ENCODE measurements at regions not wholly inside any gene's neighbourhood (a gene's known extent, or its start where the extent isn't known, plus 50 kb on each side); places are given as distances from the start of the nearest gene placed in this dataset.

- DNase-seq (ENCODE audit: low read depth), result no peak
These were observed 225.0 kb downstream of the CYP26B1 start for GRCh38 chr2:71922499-71923142.

- no peak for DNase-seq (ENCODE audit: low read depth)
These were observed 225.6 kb downstream of the CYP26B1 start for GRCh38 chr2:71922091-71922490.

GRCh38 chr2:71920819-71921218 is 226.8 kb downstream of the CYP26B1 start:
- peak; percentile 25 for DNase-seq (ENCODE audit: low read depth)

- peak; percentile 34 for DNase-seq (ENCODE audit: low read depth)
These were observed 228.0 kb downstream of the CYP26B1 start for GRCh38 chr2:71919708-71920107.

- no peak for DNase-seq (ENCODE audit: low read depth)
These were observed 237.4 kb downstream of the CYP26B1 start for GRCh38 chr2:71910277-71910676.

- DNase-seq (ENCODE audit: low read depth), result no peak
These were observed 238.9 kb downstream of the CYP26B1 start for GRCh38 chr2:71908798-71909197.

- peak; percentile 37 for DNase-seq (ENCODE audit: low read depth)
These were observed 240.2 kb downstream of the CYP26B1 start for GRCh38 chr2:71907503-71907902.

GRCh38 chr2:71906357-71906973 is 241.2 kb downstream of the CYP26B1 start:
- DNase-seq (ENCODE audit: low read depth), result no peak

GRCh38 chr2:71905205-71905604 is 242.5 kb downstream of the CYP26B1 start:
- no peak for DNase-seq (ENCODE audit: low read depth)

GRCh38 chr2:71903841-71904240 is 243.8 kb downstream of the CYP26B1 start:
- DNase-seq (ENCODE audit: low read depth), result no peak

- no peak for DNase-seq (ENCODE audit: low read depth)
These were observed 246.2 kb downstream of the CYP26B1 start for GRCh38 chr2:71901466-71901865.

- DNase-seq (ENCODE audit: low read depth), result no peak
These were observed 248.6 kb downstream of the CYP26B1 start for GRCh38 chr2:71898851-71899681.

- DNase-seq (ENCODE audit: low read depth), result no peak
These were observed 249.3 kb downstream of the CYP26B1 start for GRCh38 chr2:71898375-71898774.

GRCh38 chr2:71897836-71898235 is 249.8 kb downstream of the CYP26B1 start:
- no peak for DNase-seq (ENCODE audit: low read depth)

- no peak for DNase-seq (ENCODE audit: low read depth)
These were observed 250.6 kb downstream of the CYP26B1 start for GRCh38 chr2:71897137-71897480.

GRCh38 chr2:71896385-71897136 is 251.1 kb downstream of the CYP26B1 start:
- DNase-seq (ENCODE audit: low read depth), result no peak

- DNase-seq (ENCODE audit: low read depth), result no peak
These were observed 252.1 kb downstream of the CYP26B1 start for GRCh38 chr2:71895320-71896161.

GRCh38 chr2:71894261-71894660 is 253.4 kb downstream of the CYP26B1 start:
- no peak for DNase-seq (ENCODE audit: low read depth)

GRCh38 chr2:71893646-71894045 is 254.0 kb downstream of the CYP26B1 start:
- no peak for DNase-seq (ENCODE audit: low read depth)

GRCh38 chr2:71892896-71893295 is 254.8 kb downstream of the CYP26B1 start:
- no peak for DNase-seq (ENCODE audit: low read depth)

- DNase-seq (ENCODE audit: low read depth), result no peak
These were observed 255.3 kb downstream of the CYP26B1 start for GRCh38 chr2:71892423-71892730.
